PC-9 (cell line): ENCODE measurements at regions not wholly inside any gene's neighbourhood (a gene's known extent, or its start where the extent isn't known, plus 50 kb on each side); places are given as distances from the start of the nearest gene placed in this dataset.

Experiments
- BruUV-seq: library from RNA; stranded (reverse); fragments of 400-500 nt; replicated peaks from 2 replicates; lab custom pipeline; 2021; lab: Mats Ljungman, UMichigan
- CTCF ChIA-PET: fragments of 300-600 bp; sonication (Branson Sonifier 250); formaldehyde crosslinking; loops from one replicate; lab custom pipeline; 2022; ENCODE audit warnings: antibody characterized with exemption; lab: Charles Lee
- POLR2A ChIA-PET: fragments of 300-600 bp; sonication (Branson Sonifier 250); formaldehyde crosslinking; loops from one replicate; lab custom pipeline; 2022; ENCODE audit warnings: antibody characterized with exemption; ENCODE audit not compliant: unreplicated experiment; lab: Charles Lee
- DNase-seq, 2 experiments: peaks; one replicate each; pipeline versions ENCODE4 v3.0.0 to v3.0.0-alpha.2; 2015 to 2022; ENCODE audit warnings: mixed read lengths in 1 of 2
- H2AFZ ChIP-seq: fragments of 200-600 bp; sonication (generic); 2 replicates; pipeline ENCODE4 v1.8.1; 2017; ENCODE audit warnings: antibody characterized with exemption
- H3F3A ChIP-seq: fragments of 200-600 bp; sonication (generic); 2 replicates; pipeline ENCODE4 v1.8.1; 2017; ENCODE audit warnings: antibody characterized with exemption, mild to moderate bottlenecking, low read depth; ENCODE audit not compliant: insufficient read depth
- H3K27ac ChIP-seq: fragments of 200-600 bp; sonication (generic); 2 replicates; pipeline ENCODE4 v1.6.1; 2016; ENCODE audit warnings: mixed run types
- H3K27me3 ChIP-seq: fragments of 200-600 bp; sonication (generic); 2 replicates; pipeline ENCODE4 v1.6.1; 2016; ENCODE audit warnings: low read depth, mixed run types; ENCODE audit not compliant: insufficient read depth
- H3K36me3 ChIP-seq: fragments of 200-600 bp; sonication (generic); 2 replicates; pipeline ENCODE4 v1.6.1; 2016; ENCODE audit warnings: low read depth, mixed run types
- H3K4me1 ChIP-seq: fragments of 200-600 bp; sonication (generic); replicated peaks from 2 replicates; pipeline ENCODE4 v1.6.1; 2016; ENCODE audit warnings: mixed run types; ENCODE audit not compliant: insufficient read depth
- H3K4me2 ChIP-seq: fragments of 200-600 bp; sonication (generic); 2 replicates; pipeline ENCODE4 v1.6.1; 2017; ENCODE audit warnings: mixed run types
- H3K4me3 ChIP-seq: fragments of 200-600 bp; sonication (generic); 2 replicates; pipeline ENCODE4 v1.6.1; 2016; ENCODE audit warnings: mixed run types
- H3K79me2 ChIP-seq: fragments of 200-600 bp; sonication (generic); 2 replicates; pipeline ENCODE4 v1.6.1; 2017; ENCODE audit warnings: low read depth, mixed run types
- H3K9me2 ChIP-seq: fragments of 200-600 bp; sonication (generic); 2 replicates; pipeline ENCODE4 v1.8.1; 2017; ENCODE audit warnings: mild to moderate bottlenecking; ENCODE audit not compliant: insufficient read depth
- H3K9me3 ChIP-seq: fragments of 200-600 bp; sonication (generic); 2 replicates; pipeline ENCODE4 v1.8.1; 2016; ENCODE audit warnings: low read depth; ENCODE audit not compliant: insufficient read depth
- H4K20me1 ChIP-seq: fragments of 200-600 bp; sonication (generic); 2 replicates; pipeline ENCODE4 v1.8.1; 2017; ENCODE audit not compliant: insufficient read depth
- EZH2 ChIP-seq: fragments of 200-600 bp; sonication (generic); IDR thresholded peaks from 2 replicates; pipeline ENCODE4 v1.8.0; 2017; ENCODE audit warnings: antibody characterized with exemption, low read depth
- intact Hi-C: fragments of 100-400 bp; cut with micrococcal nuclease; formaldehyde crosslinking; loops from one replicate; pipeline ENCODE4 v1.10.0; 2022; ENCODE audit not compliant: unreplicated experiment
- TF ChIP-seq, protein P1 (sequence below): fragments of 200-600 bp; sonication (generic); conservative IDR thresholded peaks from 2 replicates; pipeline ENCODE4 v1.6.1; 2017; ENCODE audit warnings: mixed run types, antibody characterized with exemption, mild to moderate bottlenecking, moderate library complexity

DNA sequence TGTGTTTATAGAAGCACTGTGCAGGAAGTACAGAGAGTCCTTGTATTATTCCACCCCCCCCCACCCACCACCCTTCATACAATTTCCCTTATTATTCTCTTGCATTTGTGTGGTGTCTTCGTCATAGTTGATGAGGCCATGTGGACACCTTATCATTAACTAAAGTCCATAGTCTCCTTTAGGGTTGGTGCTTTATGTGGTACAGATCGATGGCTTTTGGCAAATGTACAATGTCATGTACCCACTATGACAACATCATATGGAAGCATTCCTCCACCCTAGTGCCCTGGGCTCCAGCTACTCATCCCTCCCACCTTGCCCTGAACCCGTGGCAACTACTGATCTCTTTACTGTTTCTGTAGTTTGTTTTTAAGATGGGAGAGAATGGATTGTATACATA, 93.8 kb upstream of the HDAC4 start:
- no peak for DNase-seq
- Histone ChIP-seq H3K27me3 (peaks cover 100% of the 10 kb centered on the region), H3K79me2 (no peaks in the 10 kb centered on the region), H4K20me1 (no peaks in the 10 kb centered on the region), H3K4me3 (no peak overlapping the region), H3F3A (no peaks in the 10 kb centered on the region), H3K4me1 (no peaks in the 10 kb centered on the region), H3K4me2 (no peak overlapping the region), H3K9me3 (no peaks in the 10 kb centered on the region), H3K36me3 (no peaks in the 10 kb centered on the region), H3K9me2 (no peaks in the 10 kb centered on the region), H2AFZ (no peak overlapping the region), H3K27ac (no peak overlapping the region)
- TF ChIP-seq, protein P1, sequence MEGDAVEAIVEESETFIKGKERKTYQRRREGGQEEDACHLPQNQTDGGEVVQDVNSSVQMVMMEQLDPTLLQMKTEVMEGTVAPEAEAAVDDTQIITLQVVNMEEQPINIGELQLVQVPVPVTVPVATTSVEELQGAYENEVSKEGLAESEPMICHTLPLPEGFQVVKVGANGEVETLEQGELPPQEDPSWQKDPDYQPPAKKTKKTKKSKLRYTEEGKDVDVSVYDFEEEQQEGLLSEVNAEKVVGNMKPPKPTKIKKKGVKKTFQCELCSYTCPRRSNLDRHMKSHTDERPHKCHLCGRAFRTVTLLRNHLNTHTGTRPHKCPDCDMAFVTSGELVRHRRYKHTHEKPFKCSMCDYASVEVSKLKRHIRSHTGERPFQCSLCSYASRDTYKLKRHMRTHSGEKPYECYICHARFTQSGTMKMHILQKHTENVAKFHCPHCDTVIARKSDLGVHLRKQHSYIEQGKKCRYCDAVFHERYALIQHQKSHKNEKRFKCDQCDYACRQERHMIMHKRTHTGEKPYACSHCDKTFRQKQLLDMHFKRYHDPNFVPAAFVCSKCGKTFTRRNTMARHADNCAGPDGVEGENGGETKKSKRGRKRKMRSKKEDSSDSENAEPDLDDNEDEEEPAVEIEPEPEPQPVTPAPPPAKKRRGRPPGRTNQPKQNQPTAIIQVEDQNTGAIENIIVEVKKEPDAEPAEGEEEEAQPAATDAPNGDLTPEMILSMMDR, result no peak
- no peak for TF ChIP-seq EZH2
- ChIA-PET CTCF (no interaction called here), POLR2A (no interaction called here)
- no TSS peak for BruUV-seq
- intact Hi-C loops, result no loop called here

DNA sequence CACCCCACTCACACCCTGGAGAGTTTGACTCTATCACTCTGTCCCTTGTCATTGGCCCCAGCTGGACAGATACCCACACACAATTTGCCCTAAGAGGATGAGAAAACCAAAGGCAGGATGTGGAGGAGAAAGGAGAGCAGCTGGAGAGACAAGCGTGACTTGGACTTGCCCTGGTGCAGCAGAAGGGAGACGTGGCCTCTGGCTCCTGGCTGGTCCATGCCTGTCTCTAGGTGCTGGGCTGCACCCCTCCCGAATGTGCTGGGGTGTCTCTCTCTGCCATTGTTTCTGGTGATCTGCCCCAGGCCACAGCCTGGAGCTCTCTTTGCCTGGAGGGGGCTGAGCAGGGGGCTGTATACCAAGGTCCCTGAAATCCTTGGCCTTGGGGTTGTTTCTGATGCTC, 88.7 kb upstream of the HDAC4 start:
- H3K79me2 ChIP-seq, result no peaks in the 10 kb centered on the region
- CTCF ChIA-PET, result no interaction called here
- POLR2A ChIA-PET, result no interaction called here
- no peak overlapping the region for H2AFZ ChIP-seq
- H3K4me2 ChIP-seq, result no peak overlapping the region
- no peak overlapping the region for H3K27ac ChIP-seq
- TF ChIP-seq EZH2, result no peak
- TF ChIP-seq, protein P1, result no peak
- H3K36me3 ChIP-seq, result no peaks in the 10 kb centered on the region
- H3K9me3 ChIP-seq, result no peaks in the 10 kb centered on the region
- no peaks in the 10 kb centered on the region for H3K9me2 ChIP-seq
- intact Hi-C loops, result no loop called here
- peaks cover 100% of the 10 kb centered on the region for H3K27me3 ChIP-seq
- no peak for DNase-seq
- no peaks in the 10 kb centered on the region for H3F3A ChIP-seq
- no peaks in the 10 kb centered on the region for H4K20me1 ChIP-seq
- H3K4me3 ChIP-seq, result no peak overlapping the region
- H3K4me1 ChIP-seq, result no peaks in the 10 kb centered on the region
- no TSS peak for BruUV-seq

DNA sequence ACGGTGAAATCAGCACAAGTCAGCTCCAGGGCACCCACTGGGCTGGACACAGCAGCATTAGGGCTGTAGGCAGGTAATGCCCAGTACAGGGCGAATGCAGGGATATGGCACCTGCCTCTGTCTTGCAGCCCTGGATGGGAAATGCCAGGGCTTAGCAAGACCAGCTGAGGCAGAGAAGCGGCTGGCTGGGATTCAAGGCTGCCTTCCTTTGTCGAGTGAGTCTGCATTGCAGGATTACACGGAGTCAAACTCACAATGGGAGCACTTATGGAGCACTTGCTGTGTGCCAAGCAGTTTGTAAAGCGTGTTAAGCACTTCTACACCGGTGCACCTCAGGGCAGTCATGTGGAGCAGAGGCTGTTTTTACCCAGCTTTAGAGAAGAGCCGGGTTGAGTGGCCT, 87.3 kb upstream of the HDAC4 start:
- no peaks in the 10 kb centered on the region for H3K9me2 ChIP-seq
- no TSS peak for BruUV-seq

More for the DNA sequence above, 87.3 kb upstream of the HDAC4 start:
- no peak for TF ChIP-seq EZH2
- TF ChIP-seq, protein P1, result no peak
- H3K27ac ChIP-seq, result no peak overlapping the region
- no peak overlapping the region for H3K4me2 ChIP-seq
- ChIA-PET POLR2A (no interaction called here), CTCF (no interaction called here)
- H3K79me2 ChIP-seq, result no peaks in the 10 kb centered on the region
- no peak overlapping the region for H3K4me3 ChIP-seq
- no peaks in the 10 kb centered on the region for H4K20me1 ChIP-seq
- intact Hi-C loops, result no loop called here
- no peaks in the 10 kb centered on the region for H3K4me1 ChIP-seq
- no peaks in the 10 kb centered on the region for H3F3A ChIP-seq
- H3K27me3 ChIP-seq, result peaks cover 100% of the 10 kb centered on the region
- no peak overlapping the region for H2AFZ ChIP-seq
- H3K9me3 ChIP-seq, result no peaks in the 10 kb centered on the region
- H3K36me3 ChIP-seq, result no peaks in the 10 kb centered on the region
- no peak for DNase-seq
